Thymus (tissue), 11 donors: ENCODE measurements at regions not wholly inside any gene's neighbourhood (a gene's known extent, or its start where the extent isn't known, plus 50 kb on each side); places are given as distances from the start of the nearest gene placed in this dataset.

Experiments
- DNase-seq, 9 donors: peaks; one replicate each; pipeline ENCODE4 v3.0.0-alpha.2; 2013; ENCODE audit warnings: low spot score in 9 of 9, low read depth in 6 of 9, missing footprints in 1 of 9
- H3K27ac ChIP-seq, 2 donors: one replicate each; pipeline ENCODE4 v1.5.1; 2013; ENCODE audit warnings: control low read depth in 1 of 2, low read depth in 1 of 2, low read length in 1 of 2, mild to moderate bottlenecking in 1 of 2, moderate library complexity in 1 of 2
- H3K27me3 ChIP-seq, 2 donors: one replicate each; pipeline ENCODE4 v1.5.1; 2013; ENCODE audit warnings: low read length in 1 of 2; ENCODE audit not compliant: control insufficient read depth in 2 of 2, insufficient read depth in 1 of 2
- H3K36me3 ChIP-seq, 2 donors: one replicate each; pipeline ENCODE4 v1.5.1; 2013; ENCODE audit warnings: low read length in 1 of 2, mild to moderate bottlenecking in 1 of 2, moderate library complexity in 1 of 2; ENCODE audit not compliant: control insufficient read depth in 2 of 2, insufficient read depth in 2 of 2
- H3K4me1 ChIP-seq, 2 donors: one replicate each; pipeline ENCODE4 v1.5.1; 2013; ENCODE audit warnings: low read length in 2 of 2; ENCODE audit not compliant: control insufficient read depth in 2 of 2, insufficient read depth in 2 of 2
- H3K4me3 ChIP-seq, 2 donors: one replicate each; pipeline ENCODE4 v1.5.1; 2013; ENCODE audit warnings: low read length in 2 of 2, control low read depth in 1 of 2, mild to moderate bottlenecking in 1 of 2
- H3K9me3 ChIP-seq, 2 donors: one replicate each; pipeline ENCODE4 v1.5.1; 2013; ENCODE audit warnings: low read length in 1 of 2, mild to moderate bottlenecking in 1 of 2; ENCODE audit not compliant: control insufficient read depth in 2 of 2, insufficient read depth in 1 of 2
- WGBS: extraction: QIAGEN DNeasy Blood & Tissue Kit; methylation state at CpG from one replicate; pipeline ENCODE4 v1.1.7; 2013; 5-methylcytosine and 5-hydroxymethylcytosine counted together
- donor health status: healthy.

DNA sequence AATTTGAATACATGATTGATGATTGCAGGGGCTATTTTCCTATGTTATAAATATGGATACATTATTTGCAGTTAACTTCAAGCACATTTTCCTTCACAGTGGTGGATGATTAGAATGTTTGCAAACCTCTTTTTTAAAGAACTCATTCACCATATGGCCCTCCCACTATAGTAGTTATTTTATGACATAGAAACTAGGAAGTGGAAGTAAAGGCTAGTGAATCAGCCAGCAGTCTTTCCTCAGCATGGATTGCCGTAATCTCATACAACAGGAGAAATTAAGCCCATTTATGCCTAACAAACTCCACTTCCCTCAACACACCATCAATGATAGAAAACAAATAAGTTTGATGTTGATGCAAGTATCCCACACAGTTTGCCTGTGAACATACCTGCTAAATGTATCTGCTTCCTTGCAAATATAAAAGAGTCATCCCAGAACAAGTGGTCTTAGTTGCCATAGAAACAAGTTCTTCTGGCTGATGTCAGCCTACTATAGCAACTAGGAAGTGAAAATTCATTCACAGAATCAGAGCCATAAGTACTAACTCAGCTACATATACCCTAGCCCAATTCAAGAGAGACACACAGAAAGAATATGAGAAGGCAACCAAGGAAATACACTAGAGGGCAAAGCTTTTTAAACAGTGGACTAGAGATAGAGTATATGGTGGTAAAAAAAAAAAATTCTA, 100.9 kb upstream of the RADX start:
- Histone ChIP-seq H3K27me3 (no peaks in the 10 kb centered on the region), H3K27ac (no peak overlapping the region), H3K36me3 (no peaks in the 10 kb centered on the region), H3K4me1 (no peaks in the 10 kb centered on the region), H3K4me3 (no peak overlapping the region), H3K9me3 (no peaks in the 10 kb centered on the region)
- DNase-seq: no peak
- WGBS: 95% methylated on average over 1 of the region's 1 CpG
